HG02623 (cell line): ENCODE measurements at regions not wholly inside any gene's neighbourhood (a gene's known extent, or its start where the extent isn't known, plus 50 kb on each side); places are given as distances from the start of the nearest gene placed in this dataset.
A peak's percentile ranks its signal among the peaks of the same experiment; 100 is the strongest.
"Not testable (repeated sequence)": the region's sequence is repeated elsewhere in the genome, so short reads cannot be mapped to it uniquely, and the experiment has no call there.

Source experiments
- ATAC-seq: cut with Tn5 transposase; IDR thresholded peaks from one replicate; pipeline ENCODE4 v1.9.1; 2021; ENCODE audit warnings: moderate library complexity; ENCODE audit not compliant: unreplicated experiment

- ATAC-seq, result no peak
Observed at GRCh38 chr7:32765185-32765584, 126.4 kb downstream of the KBTBD2 start.

GRCh38 chr7:32762925-32763293 is 128.7 kb downstream of the KBTBD2 start:
- no peak for ATAC-seq

- not testable (repeated sequence) for ATAC-seq
Observed at GRCh38 chr7:32762206-32762924, 129.2 kb downstream of the KBTBD2 start.

- ATAC-seq, result no peak
Observed at GRCh38 chr7:32761451-32762205, 129.9 kb downstream of the KBTBD2 start.

- ATAC-seq, result not testable (repeated sequence)
Observed at GRCh38 chr7:32760755-32761154, 130.8 kb downstream of the KBTBD2 start.

- ATAC-seq, result not testable (repeated sequence)
Observed at GRCh38 chr7:32759859-32760258, 131.7 kb downstream of the KBTBD2 start.

- ATAC-seq, result not testable (repeated sequence)
Observed at GRCh38 chr7:32753872-32754271, 137.7 kb downstream of the KBTBD2 start.

- not testable (repeated sequence) for ATAC-seq
Observed at GRCh38 chr7:32748337-32748736, 143.2 kb downstream of the KBTBD2 start.

GRCh38 chr7:32747443-32748148 is 144.0 kb downstream of the KBTBD2 start:
- not testable (repeated sequence) for ATAC-seq

GRCh38 chr7:32741853-32742476 is 149.6 kb downstream of the KBTBD2 start:
- ATAC-seq, result not testable (repeated sequence)

- not testable (repeated sequence) for ATAC-seq
Observed at GRCh38 chr7:32739749-32740148, 151.8 kb downstream of the KBTBD2 start.

- not testable (repeated sequence) for ATAC-seq
Observed at GRCh38 chr7:32738390-32738789, 153.2 kb downstream of the KBTBD2 start.

GRCh38 chr7:32732767-32733166 is 158.8 kb downstream of the KBTBD2 start:
- not testable (repeated sequence) for ATAC-seq

- not testable (repeated sequence) for ATAC-seq
Observed at GRCh38 chr7:32729335-32729675, 162.3 kb downstream of the KBTBD2 start.

- ATAC-seq, result peak; percentile 73
Observed at GRCh38 chr7:32728412-32729334, 162.9 kb downstream of the KBTBD2 start.

GRCh38 chr7:32727483-32728411 is 163.8 kb downstream of the KBTBD2 start:
- ATAC-seq, result peak; percentile 44

- not testable (repeated sequence) for ATAC-seq
Observed at GRCh38 chr7:32722837-32723236, 168.7 kb downstream of the KBTBD2 start.

GRCh38 chr7:32694182-32694581 is 197.4 kb downstream of the KBTBD2 start:
- ATAC-seq, result no peak
